ENCODE measurements at regions not wholly inside any gene's neighbourhood (a gene's known extent, or its start where the extent isn't known, plus 50 kb on each side); places are given as distances from the start of the nearest gene placed in this dataset.

- Histone ChIP-seq H3K27me3 (ENCODE audit: control insufficient read depth, insufficient read depth, low read length) (no peaks in the 10 kb centered on the region), H3K36me3 (ENCODE audit: control insufficient read depth, insufficient read depth, low read length) (no peaks in the 10 kb centered on the region), H3K4me3 (ENCODE audit: low read depth, low read length) (no peak overlapping the region)
- DNase-seq (ENCODE audit: low read depth) (no peak), FAIRE-seq (no peak)
- TF ChIP-seq CTCF (IDR thresholded peaks at IDR 0.05; ENCODE audit: insufficient read depth, low read length, severe bottlenecking), result no peak
These were observed 175.5 kb downstream of the GASK1B start for GRCh38 chr4:157997296-157997695.

- H3K36me3 ChIP-seq (ENCODE audit: control insufficient read depth, insufficient read depth, low read length), result no peaks in the 10 kb centered on the region
- FAIRE-seq (no peak), DNase-seq (ENCODE audit: low read depth) (no peak)
- H3K27me3 ChIP-seq (ENCODE audit: control insufficient read depth, insufficient read depth, low read length), result no peaks in the 10 kb centered on the region
- no peak for TF ChIP-seq CTCF (IDR thresholded peaks at IDR 0.05; ENCODE audit: insufficient read depth, low read length, severe bottlenecking)
- no peak overlapping the region for H3K4me3 ChIP-seq (ENCODE audit: low read depth, low read length)
These were observed 176.5 kb downstream of the GASK1B start for GRCh38 chr4:157996061-157997028.

GRCh38 chr4:157994863-157995262 is 178.0 kb downstream of the GASK1B start:
- H3K36me3 ChIP-seq (ENCODE audit: control insufficient read depth, insufficient read depth, low read length), result no peaks in the 10 kb centered on the region
- no peak for TF ChIP-seq CTCF (IDR thresholded peaks at IDR 0.05; ENCODE audit: insufficient read depth, low read length, severe bottlenecking)
- no peak overlapping the region for H3K4me3 ChIP-seq (ENCODE audit: low read depth, low read length)
- H3K27me3 ChIP-seq (ENCODE audit: control insufficient read depth, insufficient read depth, low read length), result no peaks in the 10 kb centered on the region
- no peak for FAIRE-seq
- DNase-seq (ENCODE audit: low read depth), result peak; percentile 62

- TF ChIP-seq CTCF (IDR thresholded peaks at IDR 0.05; ENCODE audit: insufficient read depth, low read length, severe bottlenecking), result no peak
- FAIRE-seq (no peak), DNase-seq (ENCODE audit: low read depth) (no peak)
- Histone ChIP-seq H3K36me3 (ENCODE audit: control insufficient read depth, insufficient read depth, low read length) (no peaks in the 10 kb centered on the region), H3K4me3 (ENCODE audit: low read depth, low read length) (no peak overlapping the region), H3K27me3 (ENCODE audit: control insufficient read depth, insufficient read depth, low read length) (no peaks in the 10 kb centered on the region)
These were observed 179.6 kb downstream of the GASK1B start for GRCh38 chr4:157992948-157993839.

GRCh38 chr4:157992038-157992705 is 180.7 kb downstream of the GASK1B start:
- Histone ChIP-seq H3K27me3 (ENCODE audit: control insufficient read depth, insufficient read depth, low read length) (no peaks in the 10 kb centered on the region), H3K4me3 (ENCODE audit: low read depth, low read length) (no peak overlapping the region), H3K36me3 (ENCODE audit: control insufficient read depth, insufficient read depth, low read length) (no peaks in the 10 kb centered on the region)
- FAIRE-seq (no peak), DNase-seq (ENCODE audit: low read depth) (peak; percentile 73)
- peak; percentile 43 for TF ChIP-seq CTCF (IDR thresholded peaks at IDR 0.05; ENCODE audit: insufficient read depth, low read length, severe bottlenecking)

Measured in bronchial epithelial cell (primary cell).